NCI-H128 (cell line): ENCODE measurements at regions not wholly inside any gene's neighbourhood (a gene's known extent, or its start where the extent isn't known, plus 50 kb on each side); places are given as distances from the start of the nearest gene placed in this dataset.

Source experiments
- DNase-seq: peaks from one replicate; lab custom pipeline; 2025; ENCODE audit not compliant: unreplicated experiment; lab: John Stamatoyannopoulos, UW

- DNase-seq = no peak
Measured at GRCh38 chr7:153381275-153382040, 621.9 kb downstream of the ACTR3B start.

GRCh38 chr7:153382641-153383101 is 623.1 kb downstream of the ACTR3B start:
- DNase-seq = no peak

GRCh38 chr7:153383781-153384180 is 624.2 kb downstream of the ACTR3B start:
- DNase-seq = no peak

GRCh38 chr7:153385502-153385901 is 626.0 kb downstream of the ACTR3B start:
- no peak for DNase-seq

- DNase-seq = no peak
Measured at GRCh38 chr7:153386556-153386955, 627.0 kb downstream of the ACTR3B start.

GRCh38 chr7:153388611-153389010 is 629.1 kb downstream of the ACTR3B start:
- DNase-seq = no peak

GRCh38 chr7:153389261-153389660 is 629.7 kb downstream of the ACTR3B start:
- DNase-seq = no peak

- no peak for DNase-seq
Measured at GRCh38 chr7:153390955-153391354, 631.4 kb downstream of the ACTR3B start.

GRCh38 chr7:153392726-153393125 is 633.2 kb downstream of the ACTR3B start:
- no peak for DNase-seq

GRCh38 chr7:153393666-153394065 is 634.1 kb downstream of the ACTR3B start:
- no peak for DNase-seq

- DNase-seq = no peak
Measured at GRCh38 chr7:153396475-153396874, 636.9 kb downstream of the ACTR3B start.

- no peak for DNase-seq
Measured at GRCh38 chr7:153397459-153397858, 637.9 kb downstream of the ACTR3B start.

- DNase-seq = no peak
Measured at GRCh38 chr7:153397906-153398305, 638.4 kb downstream of the ACTR3B start.

GRCh38 chr7:153398370-153398769 is 638.8 kb downstream of the ACTR3B start:
- DNase-seq = no peak

- no peak for DNase-seq
Measured at GRCh38 chr7:153398789-153399553, 639.4 kb downstream of the ACTR3B start.

GRCh38 chr7:153399554-153399940 is 640.0 kb downstream of the ACTR3B start:
- DNase-seq = no peak

- DNase-seq = no peak
Measured at GRCh38 chr7:153400735-153401593, 641.4 kb downstream of the ACTR3B start.

GRCh38 chr7:153401795-153402720 is 642.5 kb downstream of the ACTR3B start:
- DNase-seq = no peak

GRCh38 chr7:153402721-153403541 is 643.4 kb downstream of the ACTR3B start:
- DNase-seq = no peak
